ENCODE measurements at regions not wholly inside any gene's neighbourhood (a gene's known extent, or its start where the extent isn't known, plus 50 kb on each side); places are given as distances from the start of the nearest gene placed in this dataset.

GRCh38 chr13:87986639-87987250, 315.6 kb downstream of the SLITRK5 start:
- no peak for TF ChIP-seq CTCF (IDR thresholded peaks at IDR 0.05; ENCODE audit: low read depth, low read length)
- TF ChIP-seq EZH2phosphoT487 (IDR thresholded peaks at IDR 0.05; ENCODE audit: low read depth): no peak

Data from OCI-LY3 (cell line).